ENCODE measurements at regions not wholly inside any gene's neighbourhood (a gene's known extent, or its start where the extent isn't known, plus 50 kb on each side); places are given as distances from the start of the nearest gene placed in this dataset.

DNA sequence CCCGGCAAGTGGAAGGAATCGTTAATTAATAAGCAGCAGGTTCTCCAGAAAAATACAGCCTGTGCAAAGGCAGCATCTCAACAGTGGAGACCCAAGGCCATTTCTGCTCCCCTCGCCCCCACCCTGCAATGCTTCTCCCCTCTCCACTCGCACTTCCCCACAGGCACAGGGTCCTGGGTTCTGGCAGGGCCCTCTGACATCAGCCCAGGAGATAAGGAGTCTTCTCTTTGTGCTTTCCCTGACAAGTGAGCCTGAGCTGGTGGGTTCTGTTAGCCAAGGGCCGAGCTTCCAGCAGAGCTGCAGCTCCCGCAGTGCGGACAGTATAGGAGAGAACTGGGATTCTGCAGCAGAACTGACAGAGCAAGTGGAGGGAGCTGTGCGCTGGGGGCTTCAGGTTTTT, 257.5 kb downstream of the NSG2 start:
- intact Hi-C loops (cut with micrococcal nuclease): no loop called here
- dilution Hi-C loops (cut with MboI; ENCODE audit: extremely low pct_ligation_motif_present, low sequenced_read_pairs): no loop called here
- Histone ChIP-seq H3K9ac (replicated peaks; ENCODE audit: extremely low read depth, insufficient read depth, low read length) (no peak overlapping the region), H3K9me3 (replicated peaks; ENCODE audit: control insufficient read depth, insufficient read depth, low read length) (no peaks in the 10 kb centered on the region), H3K79me2 (ENCODE audit: control insufficient read depth, insufficient read depth, low read length) (no peaks in the 10 kb centered on the region), H3K4me1 (ENCODE audit: control insufficient read depth, extremely low read depth, insufficient read depth, low read length) (no peaks in the 10 kb centered on the region), H4K20me1 (replicated peaks; ENCODE audit: control insufficient read depth, extremely low read depth, insufficient read depth, low read length) (no peaks in the 10 kb centered on the region), H3K4me3 (replicated peaks in 1 of 3; ENCODE audit: insufficient read depth in 1 of 3, low read depth in 1 of 3, low read length in 3 of 3) (no peak overlapping the region), H3K4me2 (ENCODE audit: insufficient read depth, low read length) (no peak overlapping the region), H3K27ac (ENCODE audit: insufficient read depth, low read depth, low read length) (no peak overlapping the region), H2AFZ (ENCODE audit: low read depth, low read length) (no peak overlapping the region), H3K27me3 (ENCODE audit: control insufficient read depth in 2 of 2, insufficient read depth in 2 of 2, low read length in 2 of 2) (no peaks in the 10 kb centered on the region), H3K36me3 (ENCODE audit: control insufficient read depth in 2 of 2, extremely low read depth in 1 of 2, insufficient read depth in 2 of 2, low read length in 2 of 2) (no peaks in the 10 kb centered on the region), H3K9me1 (replicated peaks; ENCODE audit: control insufficient read depth, extremely low read depth, insufficient read depth, low read length) (no peaks in the 10 kb centered on the region)
- ChIA-PET POLR2A (no interaction called here), CTCF (interaction anchor here (1.0 to 1.5 kb wide), 2 partner anchors 9 to 15 kb away, joined by 3 to 4 read pairs; no protein-coding TSS in a partner anchor)
- no peak for DNase-seq (ENCODE audit: low read depth, low spot score)
- BruUV-seq (replicated peaks): no TSS peak
- no peak for FAIRE-seq
- TF ChIP-seq GATA2 (IDR thresholded peaks at IDR 0.05; ENCODE audit: insufficient read depth, insufficient read length, low read depth, low read length) (no peak), MYC (IDR thresholded peaks at IDR 0.05; ENCODE audit: low read depth, low read length) (no peak), POLR2A (IDR thresholded peaks at IDR 0.05; ENCODE audit: low read depth, low read length) (no peak), EZH2 (IDR thresholded peaks at IDR 0.05; ENCODE audit: borderline replicate concordance, low read depth, low read length, severe bottlenecking) (no peak), JUN (IDR thresholded peaks at IDR 0.05; ENCODE audit: borderline replicate concordance, insufficient read depth, insufficient read length, low read depth) (no peak), FOS (IDR thresholded peaks at IDR 0.05; ENCODE audit: borderline replicate concordance, insufficient read depth, low read length) (no peak), POLR2AphosphoS5 (IDR thresholded peaks at IDR 0.05; ENCODE audit: insufficient read depth, low read depth, low read length) (no peak)
- TF ChIP-seq, protein P1, sequence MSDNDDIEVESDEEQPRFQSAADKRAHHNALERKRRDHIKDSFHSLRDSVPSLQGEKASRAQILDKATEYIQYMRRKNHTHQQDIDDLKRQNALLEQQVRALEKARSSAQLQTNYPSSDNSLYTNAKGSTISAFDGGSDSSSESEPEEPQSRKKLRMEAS (IDR thresholded peaks at IDR 0.05; ENCODE audit: insufficient read depth, insufficient read length): no peak
- TF ChIP-seq, protein P2, sequence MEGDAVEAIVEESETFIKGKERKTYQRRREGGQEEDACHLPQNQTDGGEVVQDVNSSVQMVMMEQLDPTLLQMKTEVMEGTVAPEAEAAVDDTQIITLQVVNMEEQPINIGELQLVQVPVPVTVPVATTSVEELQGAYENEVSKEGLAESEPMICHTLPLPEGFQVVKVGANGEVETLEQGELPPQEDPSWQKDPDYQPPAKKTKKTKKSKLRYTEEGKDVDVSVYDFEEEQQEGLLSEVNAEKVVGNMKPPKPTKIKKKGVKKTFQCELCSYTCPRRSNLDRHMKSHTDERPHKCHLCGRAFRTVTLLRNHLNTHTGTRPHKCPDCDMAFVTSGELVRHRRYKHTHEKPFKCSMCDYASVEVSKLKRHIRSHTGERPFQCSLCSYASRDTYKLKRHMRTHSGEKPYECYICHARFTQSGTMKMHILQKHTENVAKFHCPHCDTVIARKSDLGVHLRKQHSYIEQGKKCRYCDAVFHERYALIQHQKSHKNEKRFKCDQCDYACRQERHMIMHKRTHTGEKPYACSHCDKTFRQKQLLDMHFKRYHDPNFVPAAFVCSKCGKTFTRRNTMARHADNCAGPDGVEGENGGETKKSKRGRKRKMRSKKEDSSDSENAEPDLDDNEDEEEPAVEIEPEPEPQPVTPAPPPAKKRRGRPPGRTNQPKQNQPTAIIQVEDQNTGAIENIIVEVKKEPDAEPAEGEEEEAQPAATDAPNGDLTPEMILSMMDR (IDR thresholded peaks at IDR 0.05; ENCODE audit: extremely low read depth in 1 of 2, insufficient read depth in 1 of 2, low read depth in 1 of 2, low read length in 2 of 2): no peak
